Naive thymus-derived CD4-positive, alpha-beta T cell (primary cell): ENCODE measurements at regions not wholly inside any gene's neighbourhood (a gene's known extent, or its start where the extent isn't known, plus 50 kb on each side); places are given as distances from the start of the nearest gene placed in this dataset.

Experiments used
- ATAC-seq: fragments of 150-1000 bp; cut with Tn5 transposase; 2 replicates; pipeline ENCODE4 v1.10.0; 2021; ENCODE audit warnings: mild to moderate bottlenecking, moderate library complexity
- CTCF ChIA-PET: fragments of 350-600 bp; sonication (Branson Sonifier 250); formaldehyde crosslinking; loops from one replicate; lab custom pipeline; 2021; ENCODE audit warnings: antibody characterized with exemption; lab: Charles Lee
- POLR2A ChIA-PET: fragments of 350-600 bp; sonication (Branson Sonifier 250); formaldehyde crosslinking; loops from one replicate; lab custom pipeline; 2021; ENCODE audit warnings: antibody characterized with exemption, inconsistent platforms; lab: Charles Lee
- DNase-seq, 9 donors: peaks; one replicate each; pipeline versions ENCODE4 v3.0.0 to v3.0.0-alpha.2; 2020 to 2022; ENCODE audit warnings: mixed read lengths in 1 of 9
- H3K27ac ChIP-seq: one replicate; pipeline ENCODE4 v1.7.0; 2013; ENCODE audit warnings: mild to moderate bottlenecking, low read depth, low read length, moderate library complexity
- H3K27me3 ChIP-seq, 2 donors: one replicate each; pipeline ENCODE4 v1.7.0; 2013; ENCODE audit warnings: low read length in 2 of 2, mild to moderate bottlenecking in 2 of 2, moderate library complexity in 2 of 2; ENCODE audit not compliant: control insufficient read depth in 2 of 2, insufficient read depth in 2 of 2
- H3K36me3 ChIP-seq, 3 experiments: 1 replicate in 2 of 3; 2 replicates in 1 of 3; pipeline ENCODE4 v1.7.0; 2013; ENCODE audit warnings: low read length in 3 of 3, mild to moderate bottlenecking in 3 of 3, moderate library complexity in 1 of 3; ENCODE audit not compliant: insufficient read depth in 3 of 3, control insufficient read depth in 2 of 3
- H3K4me1 ChIP-seq, 2 donors: one replicate each; pipeline ENCODE4 v1.7.0; 2013; ENCODE audit warnings: low read length in 2 of 2, mild to moderate bottlenecking in 2 of 2, moderate library complexity in 1 of 2; ENCODE audit not compliant: control insufficient read depth in 2 of 2, insufficient read depth in 2 of 2
- H3K4me3 ChIP-seq: 2 replicates; pipeline ENCODE4 v1.7.0; 2013; ENCODE audit warnings: mild to moderate bottlenecking, low read length
- H3K9me3 ChIP-seq, 3 experiments: 1 replicate in 2 of 3; 2 replicates in 1 of 3; pipeline ENCODE4 v1.7.0; 2013; ENCODE audit warnings: low read length in 3 of 3; ENCODE audit not compliant: control insufficient read depth in 2 of 3
- H3K27ac Mint-ChIP-seq, 9 donors: one replicate each; pipeline ENCODE4 v1.8.0; 2020 to 2022; ENCODE audit warnings: mixed read lengths in 9 of 9, mild to moderate bottlenecking in 8 of 9, moderate library complexity in 5 of 9, inconsistent platforms in 2 of 9
- H3K27me3 Mint-ChIP-seq, 5 donors: one replicate each; pipeline ENCODE4 v1.8.0; 2021 to 2022; ENCODE audit warnings: mixed read lengths in 5 of 5, mild to moderate bottlenecking in 1 of 5
- H3K36me3 Mint-ChIP-seq, 5 donors: one replicate each; pipeline ENCODE4 v1.8.0; 2020 to 2022; ENCODE audit warnings: mixed read lengths in 5 of 5, mild to moderate bottlenecking in 3 of 5, inconsistent platforms in 1 of 5
- H3K4me1 Mint-ChIP-seq, 7 donors: one replicate each; pipeline ENCODE4 v1.8.0; 2020 to 2022; ENCODE audit warnings: mixed read lengths in 7 of 7, mild to moderate bottlenecking in 3 of 7, inconsistent platforms in 1 of 7
- H3K4me3 Mint-ChIP-seq, 10 donors: one replicate each; pipeline ENCODE4 v1.8.0; 2020 to 2022; ENCODE audit warnings: mild to moderate bottlenecking in 10 of 10, mixed read lengths in 10 of 10, moderate library complexity in 6 of 10, inconsistent platforms in 2 of 10
- H3K9me3 Mint-ChIP-seq, 11 donors: one replicate each; pipeline ENCODE4 v1.8.0; 2020 to 2022; ENCODE audit warnings: mixed read lengths in 11 of 11, mild to moderate bottlenecking in 4 of 11, inconsistent platforms in 1 of 11, moderate library complexity in 1 of 11
- intact Hi-C, 2 donors: fragments of 100-400 bp; cut with micrococcal nuclease; formaldehyde crosslinking; loops; one replicate each; pipeline ENCODE4 v1.15.1; 2023

DNA sequence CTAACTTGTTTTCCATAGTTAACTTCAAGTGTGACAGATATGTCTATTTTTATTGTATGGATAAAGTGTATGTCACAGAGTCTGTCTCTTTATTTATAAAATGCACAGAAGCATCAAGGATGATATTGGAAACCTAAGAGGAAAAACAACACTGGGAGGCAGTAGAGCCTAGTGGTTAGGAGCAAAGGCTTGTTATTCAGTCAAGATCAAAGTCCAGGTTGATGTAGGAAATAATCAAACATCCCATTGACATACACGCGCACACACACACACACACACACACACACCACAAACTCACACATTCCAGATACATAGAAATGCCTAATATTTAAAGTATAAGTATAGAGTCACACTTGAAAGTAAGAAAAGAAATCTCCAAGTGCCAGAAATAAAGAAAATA is 206.8 kb downstream of the CHRDL1 start:
- intact Hi-C loops: no loop called here
- Mint-ChIP-seq H3K27ac (no peak overlapping the region), H3K36me3 (no peaks in the 10 kb centered on the region), H3K4me1 (no peaks in the 10 kb centered on the region), H3K9me3 (no peaks in the 10 kb centered on the region), H3K4me3 (no peak overlapping the region), H3K27me3 (no peaks in the 10 kb centered on the region)
- CTCF ChIA-PET: no interaction called here
- POLR2A ChIA-PET: no interaction called here
- H3K36me3 ChIP-seq: no peaks in the 10 kb centered on the region
- no peaks in the 10 kb centered on the region for H3K27me3 ChIP-seq
- ATAC-seq (no peak), DNase-seq (no peak)
- no peak overlapping the region for H3K4me3 ChIP-seq
- H3K9me3 ChIP-seq: no peaks in the 10 kb centered on the region
- H3K27ac ChIP-seq: no peak overlapping the region
- no peaks in the 10 kb centered on the region for H3K4me1 ChIP-seq

DNA sequence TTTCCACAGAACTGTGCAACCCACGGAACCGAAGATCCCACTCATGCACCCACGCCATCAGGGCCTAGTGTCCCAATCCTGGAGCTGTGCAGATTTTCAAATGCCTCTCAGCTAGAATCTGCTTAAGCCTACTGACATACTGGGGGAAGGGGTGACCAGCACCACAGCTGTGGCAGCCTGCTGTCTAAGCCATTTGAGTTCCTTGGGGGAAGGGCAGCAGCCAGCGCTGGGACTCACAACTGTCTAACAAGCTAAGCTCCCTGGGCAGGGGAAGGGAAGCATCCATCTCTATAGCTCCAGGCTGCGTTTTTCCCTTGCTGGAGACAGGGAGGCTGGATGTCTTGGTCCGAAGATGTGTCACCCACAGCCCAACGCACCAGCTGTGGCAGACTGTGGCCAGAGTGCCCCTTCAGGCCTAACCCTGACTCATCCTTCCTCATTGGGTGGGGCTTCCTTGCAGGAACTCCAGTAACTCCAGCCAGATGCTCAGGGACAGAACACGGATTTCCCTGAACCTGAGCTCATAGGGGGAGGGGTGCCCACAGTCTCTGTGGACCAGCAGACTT is 194.8 kb downstream of the CHRDL1 start:
- Mint-ChIP-seq H3K27ac (no peak overlapping the region), H3K4me3 (no peak overlapping the region), H3K4me1 (no peaks in the 10 kb centered on the region), H3K36me3 (peaks cover 0 to 7% (median 0%) of the 10 kb centered on the region in 5 donors), H3K9me3 (peaks cover 0 to 19% (median 6%) of the 10 kb centered on the region in 11 donors), H3K27me3 (peaks cover 0 to 5% (median 0%) of the 10 kb centered on the region in 5 donors)
- CTCF ChIA-PET: no interaction called here
- H3K4me1 ChIP-seq: no peaks in the 10 kb centered on the region
- intact Hi-C loops: no loop called here
- H3K36me3 ChIP-seq: no peaks in the 10 kb centered on the region
- no peaks in the 10 kb centered on the region for H3K27me3 ChIP-seq
- ATAC-seq (no peak), DNase-seq (no peak)
- no peaks in the 10 kb centered on the region for H3K9me3 ChIP-seq
- POLR2A ChIA-PET: no interaction called here
- H3K4me3 ChIP-seq: no peak overlapping the region
- H3K27ac ChIP-seq: no peak overlapping the region

DNA sequence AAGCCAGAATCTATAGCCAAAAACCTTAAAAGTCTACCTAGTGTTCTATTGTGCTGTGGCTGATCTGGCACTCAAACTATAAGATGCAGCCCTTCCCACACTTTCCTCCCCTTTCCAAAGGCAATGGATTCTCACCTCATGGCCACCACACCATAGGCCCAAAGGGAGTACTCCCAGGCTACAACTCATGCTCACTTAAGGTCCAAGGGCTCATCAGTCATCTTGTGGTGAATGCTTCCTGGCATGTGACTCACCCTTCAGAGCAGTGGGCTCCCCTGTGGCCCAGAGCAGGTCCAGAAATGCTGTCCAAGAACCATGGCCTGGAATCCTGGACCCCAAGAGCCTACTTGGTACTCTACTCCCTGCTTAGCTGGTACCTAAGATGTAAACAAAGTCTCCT is 181.0 kb downstream of the CHRDL1 start:
- H3K4me3 ChIP-seq: no peak overlapping the region
- no peaks in the 10 kb centered on the region for H3K9me3 ChIP-seq
- Mint-ChIP-seq H3K4me1 (no peaks in the 10 kb centered on the region), H3K9me3 (peaks cover 0 to 5% (median 0%) of the 10 kb centered on the region in 11 donors), H3K27me3 (no peaks in the 10 kb centered on the region), H3K4me3 (no peak overlapping the region), H3K36me3 (no peaks in the 10 kb centered on the region), H3K27ac (no peak overlapping the region)
- ATAC-seq (no peak), DNase-seq (no peak)
- intact Hi-C loops: no loop called here
- H3K4me1 ChIP-seq: no peaks in the 10 kb centered on the region
- no peaks in the 10 kb centered on the region for H3K27me3 ChIP-seq
- ChIA-PET CTCF (no interaction called here), POLR2A (no interaction called here)
- H3K36me3 ChIP-seq: no peaks in the 10 kb centered on the region
- H3K27ac ChIP-seq: no peak overlapping the region
